ENCODE measurements at regions not wholly inside any gene's neighbourhood (a gene's known extent, or its start where the extent isn't known, plus 50 kb on each side); places are given as distances from the start of the nearest gene placed in this dataset.

- Histone ChIP-seq H4K20me1 (ENCODE audit: insufficient read depth, low read length) (no peaks in the 10 kb centered on the region), H3K4me2 (ENCODE audit: insufficient read depth, low read length) (no peak overlapping the region), H3K79me2 (ENCODE audit: insufficient read depth, low read length) (no peaks in the 10 kb centered on the region), H3K9me3 (ENCODE audit: low read depth, low read length) (no peaks in the 10 kb centered on the region), H3K27ac (ENCODE audit: low read depth, low read length) (no peak overlapping the region), H3K36me3 (ENCODE audit: insufficient read depth, low read length) (no peaks in the 10 kb centered on the region), H2AFZ (ENCODE audit: low read length) (no peak overlapping the region), H3K4me3 (ENCODE audit: insufficient read depth, low read length) (no peak overlapping the region), H3K27me3 (ENCODE audit: insufficient read depth, low read length) (no peaks in the 10 kb centered on the region), H3K4me1 (ENCODE audit: insufficient read depth, low read length) (no peaks in the 10 kb centered on the region)
- no peak for DNase-seq (ENCODE audit: insufficient read length, low spot score, missing footprints)
- TF ChIP-seq CTCF (IDR thresholded peaks at IDR 0.05; ENCODE audit: extremely low read depth, low read depth, low read length) = no peak
Measured at GRCh38 chr4:135325264-135325663, 1123.7 kb upstream of the PABPC4L start.

GRCh38 chr4:135319685-135320084, 1118.1 kb upstream of the PABPC4L start:
- Histone ChIP-seq H3K4me1 (ENCODE audit: insufficient read depth, low read length) (no peaks in the 10 kb centered on the region), H2AFZ (ENCODE audit: low read length) (no peak overlapping the region), H4K20me1 (ENCODE audit: insufficient read depth, low read length) (no peaks in the 10 kb centered on the region), H3K79me2 (ENCODE audit: insufficient read depth, low read length) (no peaks in the 10 kb centered on the region), H3K4me3 (ENCODE audit: insufficient read depth, low read length) (no peak overlapping the region), H3K4me2 (ENCODE audit: insufficient read depth, low read length) (no peak overlapping the region), H3K36me3 (ENCODE audit: insufficient read depth, low read length) (no peaks in the 10 kb centered on the region), H3K27me3 (ENCODE audit: insufficient read depth, low read length) (no peaks in the 10 kb centered on the region), H3K27ac (ENCODE audit: low read depth, low read length) (no peak overlapping the region), H3K9me3 (ENCODE audit: low read depth, low read length) (no peaks in the 10 kb centered on the region)
- DNase-seq (ENCODE audit: insufficient read length, low spot score, missing footprints) = no peak
- peak; percentile 19 for TF ChIP-seq CTCF (IDR thresholded peaks at IDR 0.05; ENCODE audit: extremely low read depth, low read depth, low read length)

GRCh38 chr4:135316266-135316779, 1114.7 kb upstream of the PABPC4L start:
- Histone ChIP-seq H4K20me1 (ENCODE audit: insufficient read depth, low read length) (no peaks in the 10 kb centered on the region), H3K4me3 (ENCODE audit: insufficient read depth, low read length) (no peak overlapping the region), H3K36me3 (ENCODE audit: insufficient read depth, low read length) (no peaks in the 10 kb centered on the region), H3K4me2 (ENCODE audit: insufficient read depth, low read length) (no peak overlapping the region), H3K27me3 (ENCODE audit: insufficient read depth, low read length) (no peaks in the 10 kb centered on the region), H2AFZ (ENCODE audit: low read length) (no peak overlapping the region), H3K9me3 (ENCODE audit: low read depth, low read length) (no peaks in the 10 kb centered on the region), H3K27ac (ENCODE audit: low read depth, low read length) (no peak overlapping the region), H3K4me1 (ENCODE audit: insufficient read depth, low read length) (no peaks in the 10 kb centered on the region), H3K79me2 (ENCODE audit: insufficient read depth, low read length) (no peaks in the 10 kb centered on the region)
- no peak for TF ChIP-seq CTCF (IDR thresholded peaks at IDR 0.05; ENCODE audit: extremely low read depth, low read depth, low read length)
- DNase-seq (ENCODE audit: insufficient read length, low spot score, missing footprints) = no peak

GRCh38 chr4:135290136-135290535, 1088.5 kb upstream of the PABPC4L start:
- Histone ChIP-seq H3K27ac (ENCODE audit: low read depth, low read length) (no peak overlapping the region), H3K4me1 (ENCODE audit: insufficient read depth, low read length) (no peaks in the 10 kb centered on the region), H3K4me3 (ENCODE audit: insufficient read depth, low read length) (no peak overlapping the region), H2AFZ (ENCODE audit: low read length) (peak overlapping the region; percentile 28), H4K20me1 (ENCODE audit: insufficient read depth, low read length) (no peaks in the 10 kb centered on the region), H3K79me2 (ENCODE audit: insufficient read depth, low read length) (no peaks in the 10 kb centered on the region), H3K4me2 (ENCODE audit: insufficient read depth, low read length) (no peak overlapping the region), H3K27me3 (ENCODE audit: insufficient read depth, low read length) (no peaks in the 10 kb centered on the region), H3K9me3 (ENCODE audit: low read depth, low read length) (no peaks in the 10 kb centered on the region), H3K36me3 (ENCODE audit: insufficient read depth, low read length) (no peaks in the 10 kb centered on the region)
- DNase-seq (ENCODE audit: insufficient read length, low spot score, missing footprints) = no peak
- TF ChIP-seq CTCF (IDR thresholded peaks at IDR 0.05; ENCODE audit: extremely low read depth, low read depth, low read length) = no peak

Measured in osteoblast (primary cell).